HL-60 (cell line): ENCODE measurements at regions not wholly inside any gene's neighbourhood (a gene's known extent, or its start where the extent isn't known, plus 50 kb on each side); places are given as distances from the start of the nearest gene placed in this dataset.

Experiments
- CTCF ChIP-seq: IDR thresholded peaks from one replicate; pipeline ENCODE4 v1.5.1; 2011; ENCODE audit warnings: low read length, control low read depth, inconsistent platforms; ENCODE audit not compliant: insufficient read depth
- POLR2AphosphoS5 ChIP-seq: IDR thresholded peaks from 2 replicates; pipeline ENCODE4 v1.6.1; 2012; ENCODE audit warnings: low read depth
- REST ChIP-seq: IDR thresholded peaks from 2 replicates; pipeline ENCODE4 v1.6.1; 2012; ENCODE audit warnings: low read depth; ENCODE audit not compliant: insufficient replicate concordance

GRCh38 chr17:34817252-34818035 is 143.8 kb downstream of the CCT6B start:
- TF ChIP-seq POLR2AphosphoS5 (no peak), CTCF (no peak), REST (no peak)
